ENCODE measurements at regions not wholly inside any gene's neighbourhood (a gene's known extent, or its start where the extent isn't known, plus 50 kb on each side); places are given as distances from the start of the nearest gene placed in this dataset.

GRCh38 chr9:113783475-113783874 lies 92.6 kb upstream of the ZNF618 start:
- TF ChIP-seq BHLHE40 (IDR thresholded peaks at IDR 0.05; ENCODE audit: low read depth, low read length) (no peak), RAD21 (IDR thresholded peaks at IDR 0.05; ENCODE audit: low read length) (no peak)
- Histone ChIP-seq H2BK120ac (ENCODE audit: low read depth, low read length) (no peak overlapping the region), H4K8ac (ENCODE audit: low read depth in 2 of 2, low read length in 2 of 2) (no peak overlapping the region), H3K9ac (ENCODE audit: low read depth, low read length) (no peak overlapping the region), H4K91ac (ENCODE audit: insufficient read depth, low read depth, low read length) (no peak overlapping the region), H3K27me3 (ENCODE audit: control insufficient read depth, insufficient read depth, low read length) (peaks cover 54% of the 10 kb centered on the region), H2AK9ac (replicated peaks; ENCODE audit: low read depth, low read length, poor library complexity) (no peak overlapping the region), H2AK5ac (ENCODE audit: low read depth, low read length) (no peak overlapping the region), H2BK5ac (ENCODE audit: low read depth, low read length, poor library complexity, severe bottlenecking) (no peak overlapping the region), H3K36me3 (ENCODE audit: control insufficient read depth, insufficient read depth, low read length) (no peaks in the 10 kb centered on the region), H3K4ac (ENCODE audit: low read depth, low read length) (no peak overlapping the region), H3K9me3 (ENCODE audit: control insufficient read depth, insufficient read depth, low read length) (no peaks in the 10 kb centered on the region), H3K4me1 (ENCODE audit: control insufficient read depth, insufficient read depth, low read length) (no peaks in the 10 kb centered on the region), H3K56ac (ENCODE audit: extremely low read depth, insufficient read depth, low read length) (no peak overlapping the region), H2BK15ac (ENCODE audit: low read depth, low read length) (no peak overlapping the region), H4K5ac (ENCODE audit: low read depth, low read length) (no peak overlapping the region), H2BK20ac (ENCODE audit: low read depth, low read length) (no peak overlapping the region), H3K14ac (replicated peaks; ENCODE audit: low read depth, low read length) (no peak overlapping the region), H3K18ac (ENCODE audit: low read depth, low read length) (no peak overlapping the region), H3K9me1 (ENCODE audit: insufficient read depth, low read length) (no peaks in the 10 kb centered on the region), H4K20me1 (ENCODE audit: insufficient read depth, low read length) (no peaks in the 10 kb centered on the region), H3K4me2 (ENCODE audit: low read depth, low read length) (no peak overlapping the region), H3K23ac (ENCODE audit: low read depth, low read length) (no peak overlapping the region), H2AFZ (replicated peaks; ENCODE audit: low read length, poor library complexity) (no peak overlapping the region), H3K27ac (ENCODE audit: insufficient read depth, low read length) (no peak overlapping the region), H3K79me1 (ENCODE audit: low read depth in 1 of 2, low read length in 2 of 2) (no peaks in the 10 kb centered on the region), H3K4me3 (ENCODE audit: insufficient read depth, low read depth, low read length) (no peak overlapping the region)
- intact Hi-C loops (cut with micrococcal nuclease) = no loop called here
- dilution Hi-C loops (cut with HindIII; ENCODE audit: low sequenced_read_pairs, unreplicated experiment) = no loop called here
- DNase-seq (no peak), ATAC-seq (ENCODE audit: low read depth) (no peak)
- BruUV-seq (replicated peaks) = no TSS peak
- CTCF ChIA-PET = no interaction called here
- WGBS, 2 experiments (ENCODE audit: extremely low coverage in 2 of 2, insufficient read length in 1 of 2) = 60% methylated on average over 1 of the region's 2 CpGs; no CpG with 5 or more reads in 1 of the 2 experiments
- POLR2A ChIA-PET (ENCODE audit: unreplicated experiment) = no interaction called here
- in situ Hi-C loops (cut with MboI; ENCODE audit: low sequenced_read_pairs) = no loop called here

Measured in IMR-90 (cell line).